GM19035 (cell line): ENCODE measurements at regions not wholly inside any gene's neighbourhood (a gene's known extent, or its start where the extent isn't known, plus 50 kb on each side); places are given as distances from the start of the nearest gene placed in this dataset.
"Not testable (repeated sequence)": the region's sequence is repeated elsewhere in the genome, so short reads cannot be mapped to it uniquely, and the experiment has no call there.

Experiments
- ATAC-seq: cut with Tn5 transposase; IDR thresholded peaks from one replicate; pipeline ENCODE4 v1.9.1; 2021; ENCODE audit not compliant: unreplicated experiment

DNA sequence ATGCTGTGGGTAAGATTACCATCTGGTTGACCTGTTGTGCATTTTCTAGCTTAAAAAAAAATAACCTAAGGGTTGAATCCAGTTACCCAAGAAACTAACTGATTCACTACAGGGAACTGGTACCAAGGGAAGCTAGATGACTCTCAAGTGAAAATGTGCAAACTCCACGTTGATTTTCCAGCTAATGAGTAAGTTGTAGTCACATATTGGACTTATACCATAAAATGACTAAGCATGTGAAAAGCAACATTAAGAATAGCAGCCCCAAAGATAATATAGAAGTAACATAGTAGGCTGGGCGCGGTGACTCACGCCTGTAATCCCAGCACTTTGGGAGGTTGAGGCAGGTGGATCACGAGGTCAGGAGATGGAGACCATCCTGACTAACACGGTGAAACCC, 270.9 kb downstream of the SPRY1 start:
- ATAC-seq, result no peak

DNA sequence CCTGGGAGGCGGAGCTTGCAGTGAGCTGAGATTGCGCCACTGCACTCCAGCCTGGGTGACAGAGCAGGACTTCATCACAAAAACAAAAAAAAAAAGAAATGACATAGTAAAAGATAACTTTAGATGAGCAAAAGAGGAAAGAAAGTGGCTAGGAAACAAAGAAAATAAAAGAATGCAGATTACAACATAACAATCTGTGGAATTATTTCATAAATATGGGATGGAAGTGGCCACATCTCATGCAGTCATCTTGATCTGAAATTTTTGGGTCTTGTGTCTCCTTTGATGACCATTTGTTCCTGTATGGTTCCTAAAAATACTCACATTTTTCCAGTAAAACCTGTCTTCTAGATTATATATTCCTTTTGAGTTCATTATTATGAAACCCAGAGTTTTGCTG, 271.4 kb downstream of the SPRY1 start:
- no peak for ATAC-seq

DNA sequence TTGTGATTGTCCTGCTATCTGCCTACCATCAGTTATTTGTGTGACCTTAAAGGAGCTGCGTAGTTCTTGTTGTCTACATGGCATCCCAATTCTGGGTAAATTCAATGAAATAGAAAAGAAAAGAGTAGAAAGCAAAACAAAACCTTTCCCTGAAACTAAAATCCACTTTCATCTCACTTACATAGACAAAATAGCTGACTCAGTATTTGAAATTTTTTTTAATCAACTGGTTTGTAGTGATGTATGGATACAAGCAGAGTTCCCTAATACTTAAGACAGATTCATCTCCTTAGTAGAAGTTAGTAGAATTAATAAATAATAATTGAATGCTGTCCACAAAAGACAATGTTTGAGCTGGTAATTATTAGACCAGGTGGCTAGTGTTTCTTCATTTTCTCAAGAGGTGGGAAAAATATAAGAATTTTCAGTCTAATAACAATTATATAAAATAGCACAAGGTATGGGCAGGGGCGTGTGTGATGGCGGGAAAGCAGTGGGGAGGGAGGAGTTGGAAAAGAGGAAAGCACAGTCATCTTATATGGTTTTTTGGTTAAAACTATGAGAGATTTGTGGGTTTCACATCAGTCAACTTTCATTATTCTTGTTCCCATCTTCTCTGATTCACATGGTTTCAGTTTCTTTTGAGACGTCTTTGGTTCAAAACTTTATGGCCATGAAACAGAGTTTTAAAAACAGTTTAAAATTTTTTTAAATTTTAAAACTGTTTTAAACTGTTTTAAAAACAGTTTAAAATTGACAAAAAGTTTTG, 275.2 kb downstream of the SPRY1 start:
- peak; percentile 93 for ATAC-seq

DNA sequence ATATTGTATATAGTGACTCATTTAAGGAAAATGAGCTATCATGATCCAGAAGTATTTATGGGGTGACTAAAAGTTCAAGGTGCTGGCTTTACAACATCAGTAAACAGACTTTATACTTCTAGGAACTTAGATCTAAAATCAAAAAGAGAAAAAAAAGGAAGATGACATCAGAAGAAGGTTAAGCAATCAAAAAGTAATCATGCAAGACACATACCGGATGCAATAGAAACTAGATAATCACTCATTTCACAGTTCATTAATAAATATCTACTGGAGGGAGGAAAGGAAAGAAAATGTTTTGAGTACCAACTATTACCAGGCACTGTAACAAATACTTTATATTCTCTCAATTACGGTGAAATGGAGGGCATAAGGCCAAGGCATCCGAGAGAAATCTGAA, 276.4 kb downstream of the SPRY1 start:
- no peak for ATAC-seq

DNA sequence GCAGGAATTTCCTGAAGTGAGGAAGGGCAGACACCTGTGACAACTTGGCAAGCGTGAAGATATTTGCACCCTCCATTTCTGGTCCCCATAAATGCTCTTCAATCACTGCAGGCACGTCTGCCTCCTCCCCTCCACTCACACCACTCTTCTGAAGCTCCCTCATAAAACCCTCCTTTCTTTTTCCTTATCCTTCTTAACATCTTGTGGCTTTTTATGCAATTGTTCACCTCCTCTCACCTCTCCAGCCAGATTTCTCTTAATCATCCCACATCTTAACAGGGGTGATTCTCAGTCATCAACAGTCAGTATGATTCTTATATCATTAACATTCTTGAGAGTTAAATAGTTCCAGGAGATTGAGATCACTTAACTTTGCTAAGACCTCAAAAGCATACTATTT, 277.4 kb downstream of the SPRY1 start:
- no peak for ATAC-seq

GRCh38 chr4:123674762-123675465, 278.3 kb downstream of the SPRY1 start:
- no peak for ATAC-seq

- ATAC-seq, result no peak
Measured at GRCh38 chr4:123675567-123675966, 279.0 kb downstream of the SPRY1 start.

DNA sequence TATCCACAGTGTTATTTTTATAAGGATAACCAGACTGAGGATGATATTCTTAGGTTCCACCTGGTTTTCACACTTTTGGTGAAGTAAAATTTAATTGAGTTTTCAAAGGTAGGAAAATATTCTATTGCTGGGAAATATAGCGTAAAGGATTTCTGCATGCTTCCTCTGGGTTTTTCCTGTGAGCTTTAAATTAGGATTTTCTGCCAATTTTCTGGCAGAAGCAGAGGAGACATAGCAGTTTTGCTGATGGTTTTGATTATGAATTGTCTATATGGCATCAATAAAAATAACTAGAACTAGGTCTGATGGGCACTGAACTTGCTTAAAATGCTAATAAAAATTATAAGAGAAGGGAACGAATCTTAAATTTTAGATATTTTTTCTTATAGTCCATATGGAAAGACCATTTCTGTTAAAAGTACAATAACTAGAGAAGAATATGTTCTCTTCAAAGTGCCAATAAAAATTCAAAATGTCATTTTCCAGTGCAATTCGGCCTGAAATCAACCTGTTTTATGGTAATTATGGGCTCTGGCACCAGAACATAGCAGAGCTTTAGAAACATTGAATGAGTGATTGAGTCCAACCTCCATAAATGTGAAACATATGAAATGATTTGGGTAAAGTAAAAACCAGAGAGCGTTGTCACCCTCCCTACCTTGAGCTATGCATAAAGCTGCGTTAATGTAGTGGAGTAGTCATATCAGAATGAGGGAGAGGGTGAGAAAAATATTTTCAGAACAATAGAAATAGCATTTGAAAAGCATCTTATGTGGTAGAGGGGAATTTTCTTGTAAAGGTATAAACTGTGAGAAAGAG, 279.7 kb downstream of the SPRY1 start:
- ATAC-seq, result no peak

GRCh38 chr4:123676890-123677229, 280.3 kb downstream of the SPRY1 start:
- ATAC-seq, result no peak

GRCh38 chr4:123682931-123683330, 286.3 kb downstream of the SPRY1 start:
- ATAC-seq, result no peak

DNA sequence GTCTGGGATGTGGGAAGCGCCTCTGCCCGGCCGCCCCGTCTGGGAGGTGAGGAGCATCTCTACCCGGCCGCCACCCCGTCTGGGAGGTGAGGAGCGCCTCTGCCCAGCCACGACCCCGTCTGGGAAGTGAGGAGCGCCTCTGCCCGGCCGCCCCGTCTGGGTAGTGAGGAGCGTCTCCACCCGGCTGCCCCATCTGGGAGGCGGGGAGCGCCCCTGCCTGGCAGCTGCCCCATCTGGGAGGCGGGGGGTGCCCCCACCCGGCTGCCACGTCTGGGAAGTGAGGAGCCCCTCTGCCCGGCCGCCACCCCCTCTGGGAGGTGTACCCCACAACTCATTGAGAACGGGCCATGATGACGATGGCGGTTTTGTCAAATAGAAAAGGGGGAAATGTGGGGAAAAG, 288.3 kb downstream of the SPRY1 start:
- ATAC-seq, result not testable (repeated sequence)

DNA sequence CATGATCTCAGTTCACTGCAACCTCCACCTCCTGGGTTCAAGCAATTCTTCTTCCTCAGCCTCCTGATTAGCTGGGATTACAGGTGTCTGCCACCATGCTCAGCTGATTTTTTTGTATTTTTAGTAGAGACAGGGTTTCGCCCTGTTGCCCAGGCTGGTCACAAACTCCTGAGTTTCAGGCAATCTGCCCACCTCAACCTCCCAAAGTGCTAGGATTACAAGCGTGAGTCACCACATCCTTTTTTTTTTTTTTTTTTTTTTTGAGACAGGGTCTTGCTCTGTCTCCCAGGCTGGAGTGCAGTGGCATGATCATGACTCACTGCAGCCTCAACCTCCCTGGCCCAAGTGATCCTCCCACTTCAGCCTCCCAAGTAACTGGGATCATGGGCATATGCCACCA, 298.9 kb downstream of the SPRY1 start:
- ATAC-seq, result not testable (repeated sequence)

DNA sequence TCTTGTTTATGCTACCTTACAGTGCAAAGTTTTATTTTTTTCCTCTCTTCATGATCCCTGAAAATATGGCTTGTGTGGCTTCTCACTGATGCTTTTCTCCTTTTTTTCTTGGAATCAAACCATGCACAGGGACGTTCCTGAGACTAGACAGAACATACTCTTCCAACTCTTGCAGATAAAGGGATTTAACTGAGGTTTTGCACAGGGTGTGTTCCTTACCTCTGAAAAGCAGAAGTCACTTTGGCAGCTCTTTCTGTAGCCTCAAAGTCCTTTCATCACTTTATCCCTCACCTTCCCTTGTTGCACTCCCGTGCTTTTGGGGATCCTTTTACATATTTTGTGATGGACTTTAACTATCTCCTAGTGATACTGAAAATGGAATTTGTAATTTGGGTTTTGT, 300.1 kb downstream of the SPRY1 start:
- no peak for ATAC-seq

DNA sequence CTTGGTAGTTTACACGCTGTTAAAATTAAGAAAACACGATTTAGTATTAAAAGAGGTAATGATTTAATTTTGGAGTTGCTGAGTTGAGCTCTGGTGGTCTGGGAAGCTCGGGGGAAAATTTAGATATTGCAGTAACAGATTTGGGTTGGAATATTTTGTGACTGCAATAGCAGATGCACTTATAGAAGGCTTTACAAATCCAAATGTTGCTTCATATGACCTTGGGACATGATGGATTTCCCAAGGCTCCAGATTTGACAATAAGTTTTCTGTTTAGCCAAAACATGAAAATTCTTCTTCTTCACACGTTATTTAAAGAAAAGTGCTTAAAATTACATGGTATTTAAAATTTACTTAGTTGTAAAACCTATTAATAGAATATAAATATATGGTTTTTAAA, 302.0 kb downstream of the SPRY1 start:
- no peak for ATAC-seq

GRCh38 chr4:123699880-123700771, 303.5 kb downstream of the SPRY1 start:
- ATAC-seq, result no peak

DNA sequence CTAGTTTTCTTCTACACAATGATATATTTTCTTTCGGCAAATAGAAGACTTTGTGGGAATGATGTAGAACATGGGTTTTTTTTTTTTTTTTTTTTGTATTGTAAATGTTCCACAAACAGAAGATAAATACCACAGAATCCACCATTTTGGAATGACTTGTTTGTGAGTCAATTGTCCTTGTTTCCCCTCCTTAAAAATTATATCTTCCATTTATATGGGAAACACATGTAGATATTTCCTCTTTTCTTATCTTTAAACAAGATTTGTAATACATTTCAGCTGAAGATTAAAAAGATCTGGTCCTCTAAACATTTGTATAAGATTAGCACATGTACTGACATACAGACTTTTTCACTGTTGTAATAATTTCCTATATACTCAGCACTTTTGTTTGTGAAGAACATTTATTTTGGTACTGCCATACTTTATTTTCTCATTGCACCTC, 304.6 kb downstream of the SPRY1 start:
- no peak for ATAC-seq

GRCh38 chr4:123705419-123705818, 308.8 kb downstream of the SPRY1 start:
- ATAC-seq, result no peak

DNA sequence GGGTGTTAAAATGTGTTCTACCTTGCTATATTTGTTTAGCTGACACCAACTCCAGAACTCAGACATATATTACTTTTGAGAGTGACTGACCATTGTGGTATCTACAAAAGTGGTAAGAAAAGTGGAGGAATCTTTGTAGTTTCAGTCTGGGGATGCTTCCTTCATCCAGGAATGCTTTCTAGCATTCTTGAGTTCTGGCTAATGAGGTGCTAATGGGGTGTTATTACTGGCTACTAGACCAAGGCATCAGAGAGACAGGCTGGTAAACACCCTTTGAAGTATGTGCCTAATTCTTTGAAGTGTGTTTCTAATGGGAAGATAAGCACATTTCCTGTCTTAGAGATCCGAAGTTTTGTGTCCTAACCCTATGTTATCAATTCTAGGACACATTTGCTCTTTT, 310.4 kb downstream of the SPRY1 start:
- no peak for ATAC-seq

GRCh38 chr4:123708902-123709301, 312.3 kb downstream of the SPRY1 start:
- no peak for ATAC-seq

DNA sequence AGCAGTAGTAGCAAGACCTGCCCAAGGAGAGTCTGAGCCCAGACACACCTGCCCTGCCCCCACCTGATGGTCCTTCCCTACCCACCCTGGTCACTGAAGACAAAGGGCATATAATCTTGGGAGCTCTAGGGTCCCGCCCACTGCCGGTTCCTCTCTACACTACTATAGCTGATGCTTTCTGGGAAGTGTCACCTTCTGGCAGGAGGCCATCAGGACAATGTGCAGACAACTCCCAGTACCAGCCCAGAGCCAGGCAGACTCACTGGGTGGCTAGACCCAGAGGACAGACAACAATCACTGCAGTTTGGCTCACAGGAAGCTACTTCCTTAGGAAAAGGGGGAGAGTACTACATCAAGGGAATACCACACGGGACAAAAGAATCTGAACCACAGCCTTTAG, 312.7 kb downstream of the SPRY1 start:
- no peak for ATAC-seq

- ATAC-seq, result no peak
Measured at GRCh38 chr4:123731035-123731434, 334.4 kb downstream of the SPRY1 start.
